WTC11 (cell line): ENCODE measurements at regions not wholly inside any gene's neighbourhood (a gene's known extent, or its start where the extent isn't known, plus 50 kb on each side); places are given as distances from the start of the nearest gene placed in this dataset.

Experiments
- ATAC-seq: fragments of 200-7000 bp; cut with Tn5 transposase; 2 replicates; pipeline ENCODE4 v1.10.0; 2021; ENCODE audit warnings: mild to moderate bottlenecking, moderate library complexity
- CTCF ChIA-PET: fragments of 300-600 bp; sonication (Branson Sonifier 250); formaldehyde crosslinking; loops from one replicate; lab custom pipeline; 2021; ENCODE audit warnings: antibody characterized with exemption; lab: Charles Lee
- POLR2A ChIA-PET: fragments of 350-600 bp; sonication (Branson Sonifier 250); formaldehyde crosslinking; loops from one replicate; lab custom pipeline; 2021; ENCODE audit warnings: antibody characterized with exemption; lab: Charles Lee
- DNase-seq: peaks from one replicate; pipeline ENCODE4 v3.0.0; 2021; ENCODE audit warnings: low spot score
- H3K27ac Mint-ChIP-seq: 2 replicates; pipeline ENCODE4 v1.8.0; 2021; ENCODE audit warnings: mixed read lengths
- H3K27me3 Mint-ChIP-seq: 2 replicates; pipeline ENCODE4 v1.8.0; 2021; ENCODE audit warnings: low read depth, mild to moderate bottlenecking, moderate library complexity, mixed read lengths
- H3K36me3 Mint-ChIP-seq: 2 replicates; pipeline ENCODE4 v1.8.0; 2021; ENCODE audit warnings: mixed read lengths
- H3K4me1 Mint-ChIP-seq: 2 replicates; pipeline ENCODE4 v1.8.0; 2022; ENCODE audit warnings: mixed read lengths
- H3K4me3 Mint-ChIP-seq: 2 replicates; pipeline ENCODE4 v1.8.0; 2021; ENCODE audit warnings: mild to moderate bottlenecking, moderate library complexity, mixed read lengths
- H3K9me3 Mint-ChIP-seq: 2 replicates; pipeline ENCODE4 v1.8.0; 2021; ENCODE audit warnings: mixed read lengths
- ATF6 ChIP-seq: sonication (generic); formaldehyde crosslinking; IDR thresholded peaks from 2 replicates; pipeline ENCODE4 v1.8.1; 2023; ENCODE audit warnings: mild to moderate bottlenecking, missing genetic modification reagents
- E2F1 ChIP-seq: sonication (generic); formaldehyde crosslinking; IDR thresholded peaks from 2 replicates; pipeline ENCODE4 v1.8.0; 2022; ENCODE audit warnings: mild to moderate bottlenecking, missing genetic modification reagents
- E2F5 ChIP-seq: sonication (generic); formaldehyde crosslinking; IDR thresholded peaks from 2 replicates; pipeline ENCODE4 v1.8.1; 2022; ENCODE audit warnings: mild to moderate bottlenecking, moderate library complexity, missing genetic modification reagents
- ETV6 ChIP-seq: sonication (generic); formaldehyde crosslinking; IDR thresholded peaks from 2 replicates; pipeline ENCODE4 v1.8.1; 2022; ENCODE audit warnings: mild to moderate bottlenecking, missing genetic modification reagents
- FOXJ3 ChIP-seq: sonication (generic); formaldehyde crosslinking; IDR thresholded peaks from 2 replicates; pipeline ENCODE4 v1.9.0; 2021; ENCODE audit warnings: missing genetic modification reagents, mild to moderate bottlenecking, borderline replicate concordance
- GTF2I ChIP-seq: fragments of 250-450 bp; sonication (Bioruptor Pico); conservative IDR thresholded peaks from 2 replicates; pipeline ENCODE4 v1.4.0; 2021; ENCODE audit warnings: mild to moderate bottlenecking
- IRF2 ChIP-seq: sonication (generic); formaldehyde crosslinking; IDR thresholded peaks from 2 replicates; pipeline ENCODE4 v1.8.0; 2022; ENCODE audit warnings: low read depth, missing genetic modification reagents, borderline replicate concordance
- RORB ChIP-seq: fragments of 250-450 bp; sonication (Bioruptor Pico); IDR thresholded peaks from 2 replicates; pipeline ENCODE4 v1.9.0; 2021; ENCODE audit warnings: mild to moderate bottlenecking
- SMAD3 ChIP-seq: sonication (generic); formaldehyde crosslinking; IDR thresholded peaks from 2 replicates; pipeline ENCODE4 v1.8.0; 2022; ENCODE audit warnings: missing genetic modification reagents, mild to moderate bottlenecking, borderline replicate concordance
- TEAD4 ChIP-seq: sonication (generic); formaldehyde crosslinking; IDR thresholded peaks from 2 replicates; pipeline ENCODE4 v1.8.0; 2022; ENCODE audit warnings: mild to moderate bottlenecking, missing genetic modification reagents
- USF1 ChIP-seq: sonication (generic); formaldehyde crosslinking; IDR thresholded peaks from 2 replicates; pipeline ENCODE4 v1.8.0; 2022; ENCODE audit warnings: mild to moderate bottlenecking, missing genetic modification reagents
- ZBTB43 ChIP-seq: sonication (generic); formaldehyde crosslinking; IDR thresholded peaks from 2 replicates; pipeline ENCODE4 v1.8.1; 2023; ENCODE audit warnings: mild to moderate bottlenecking, missing genetic modification reagents
- ZNF121 ChIP-seq: sonication (generic); formaldehyde crosslinking; IDR thresholded peaks from 2 replicates; pipeline ENCODE4 v1.8.0; 2023; ENCODE audit warnings: missing genetic modification reagents
- ZNF219 ChIP-seq: sonication (generic); formaldehyde crosslinking; IDR thresholded peaks from 2 replicates; pipeline ENCODE4 v1.8.0; 2023; ENCODE audit warnings: missing genetic modification reagents, mild to moderate bottlenecking, borderline replicate concordance
- ZNF396 ChIP-seq: fragments of 250-450 bp; sonication (Bioruptor Pico); IDR thresholded peaks from 2 replicates; pipeline ENCODE4 v1.8.0; 2021; ENCODE audit warnings: mild to moderate bottlenecking, moderate library complexity, borderline replicate concordance
- ZSCAN18 ChIP-seq: fragments of 250-450 bp; sonication (Bioruptor Pico); IDR thresholded peaks from 2 replicates; pipeline ENCODE4 v2.1.2; 2022; ENCODE audit warnings: mild to moderate bottlenecking, moderate library complexity
- TF ChIP-seq, protein P1 (sequence below): fragments of 250-450 bp; sonication (Bioruptor Pico); IDR thresholded peaks from 2 replicates; pipeline ENCODE4 v1.9.0; 2021; ENCODE audit warnings: mild to moderate bottlenecking, borderline replicate concordance
- TF ChIP-seq, protein P2 (sequence below): fragments of 250-450 bp; sonication (Bioruptor Pico); conservative IDR thresholded peaks from 2 replicates; pipeline ENCODE4 v1.9.0; 2021; ENCODE audit warnings: mild to moderate bottlenecking
- TF ChIP-seq, protein P3 (sequence below): sonication (generic); formaldehyde crosslinking; IDR thresholded peaks from 2 replicates; pipeline ENCODE4 v1.8.0; 2022; ENCODE audit warnings: missing genetic modification reagents

DNA sequence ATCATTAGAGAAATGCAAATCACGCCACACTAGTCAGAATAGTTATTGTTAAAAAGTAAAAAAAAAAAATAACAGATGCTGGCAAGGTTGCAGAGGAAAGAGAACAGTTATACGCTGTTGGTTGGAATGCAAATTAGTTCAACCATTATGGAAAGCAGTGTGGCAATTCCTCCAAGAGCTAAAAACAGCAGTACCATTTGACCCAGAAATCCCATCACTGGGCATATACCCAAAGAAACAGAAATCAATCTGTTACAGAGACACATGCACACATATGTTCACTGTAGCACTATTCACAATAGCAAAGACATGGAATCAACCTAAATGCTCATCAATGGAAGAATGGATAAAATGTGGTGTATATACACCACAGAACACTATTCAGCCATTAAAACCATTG lies 388.7 kb upstream of the FMR1 start:
- peaks cover 64% of the 10 kb centered on the region for H3K9me3 Mint-ChIP-seq

More for the DNA sequence above, 388.7 kb upstream of the FMR1 start:
- H3K27me3 Mint-ChIP-seq: no peaks in the 10 kb centered on the region
- H3K27ac Mint-ChIP-seq: no peak overlapping the region
- H3K4me3 Mint-ChIP-seq: no peak overlapping the region
- ChIA-PET POLR2A (no interaction called here), CTCF (no interaction called here)
- no peak for DNase-seq
- H3K4me1 Mint-ChIP-seq: no peaks in the 10 kb centered on the region
- no peak for TF ChIP-seq ZNF121 (CRISPR knock-in tag)
- TF ChIP-seq, protein P1, sequence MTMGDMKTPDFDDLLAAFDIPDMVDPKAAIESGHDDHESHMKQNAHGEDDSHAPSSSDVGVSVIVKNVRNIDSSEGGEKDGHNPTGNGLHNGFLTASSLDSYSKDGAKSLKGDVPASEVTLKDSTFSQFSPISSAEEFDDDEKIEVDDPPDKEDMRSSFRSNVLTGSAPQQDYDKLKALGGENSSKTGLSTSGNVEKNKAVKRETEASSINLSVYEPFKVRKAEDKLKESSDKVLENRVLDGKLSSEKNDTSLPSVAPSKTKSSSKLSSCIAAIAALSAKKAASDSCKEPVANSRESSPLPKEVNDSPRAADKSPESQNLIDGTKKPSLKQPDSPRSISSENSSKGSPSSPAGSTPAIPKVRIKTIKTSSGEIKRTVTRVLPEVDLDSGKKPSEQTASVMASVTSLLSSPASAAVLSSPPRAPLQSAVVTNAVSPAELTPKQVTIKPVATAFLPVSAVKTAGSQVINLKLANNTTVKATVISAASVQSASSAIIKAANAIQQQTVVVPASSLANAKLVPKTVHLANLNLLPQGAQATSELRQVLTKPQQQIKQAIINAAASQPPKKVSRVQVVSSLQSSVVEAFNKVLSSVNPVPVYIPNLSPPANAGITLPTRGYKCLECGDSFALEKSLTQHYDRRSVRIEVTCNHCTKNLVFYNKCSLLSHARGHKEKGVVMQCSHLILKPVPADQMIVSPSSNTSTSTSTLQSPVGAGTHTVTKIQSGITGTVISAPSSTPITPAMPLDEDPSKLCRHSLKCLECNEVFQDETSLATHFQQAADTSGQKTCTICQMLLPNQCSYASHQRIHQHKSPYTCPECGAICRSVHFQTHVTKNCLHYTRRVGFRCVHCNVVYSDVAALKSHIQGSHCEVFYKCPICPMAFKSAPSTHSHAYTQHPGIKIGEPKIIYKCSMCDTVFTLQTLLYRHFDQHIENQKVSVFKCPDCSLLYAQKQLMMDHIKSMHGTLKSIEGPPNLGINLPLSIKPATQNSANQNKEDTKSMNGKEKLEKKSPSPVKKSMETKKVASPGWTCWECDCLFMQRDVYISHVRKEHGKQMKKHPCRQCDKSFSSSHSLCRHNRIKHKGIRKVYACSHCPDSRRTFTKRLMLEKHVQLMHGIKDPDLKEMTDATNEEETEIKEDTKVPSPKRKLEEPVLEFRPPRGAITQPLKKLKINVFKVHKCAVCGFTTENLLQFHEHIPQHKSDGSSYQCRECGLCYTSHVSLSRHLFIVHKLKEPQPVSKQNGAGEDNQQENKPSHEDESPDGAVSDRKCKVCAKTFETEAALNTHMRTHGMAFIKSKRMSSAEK (CRISPR knock-in tag): no peak
- no peak for TF ChIP-seq USF1 (CRISPR knock-in tag)
- no peak for TF ChIP-seq ZBTB43
- TF ChIP-seq SMAD3 (CRISPR knock-in tag): no peak
- TF ChIP-seq IRF2 (CRISPR knock-in tag): no peak
- TF ChIP-seq E2F5: no peak
- TF ChIP-seq E2F1 (CRISPR knock-in tag): no peak
- no peak for TF ChIP-seq FOXJ3 (CRISPR knock-in tag)
- TF ChIP-seq RORB: no peak
- no peak for TF ChIP-seq ZSCAN18 (CRISPR knock-in tag)
- no peak for TF ChIP-seq ETV6 (CRISPR knock-in tag)
- TF ChIP-seq, protein P2, sequence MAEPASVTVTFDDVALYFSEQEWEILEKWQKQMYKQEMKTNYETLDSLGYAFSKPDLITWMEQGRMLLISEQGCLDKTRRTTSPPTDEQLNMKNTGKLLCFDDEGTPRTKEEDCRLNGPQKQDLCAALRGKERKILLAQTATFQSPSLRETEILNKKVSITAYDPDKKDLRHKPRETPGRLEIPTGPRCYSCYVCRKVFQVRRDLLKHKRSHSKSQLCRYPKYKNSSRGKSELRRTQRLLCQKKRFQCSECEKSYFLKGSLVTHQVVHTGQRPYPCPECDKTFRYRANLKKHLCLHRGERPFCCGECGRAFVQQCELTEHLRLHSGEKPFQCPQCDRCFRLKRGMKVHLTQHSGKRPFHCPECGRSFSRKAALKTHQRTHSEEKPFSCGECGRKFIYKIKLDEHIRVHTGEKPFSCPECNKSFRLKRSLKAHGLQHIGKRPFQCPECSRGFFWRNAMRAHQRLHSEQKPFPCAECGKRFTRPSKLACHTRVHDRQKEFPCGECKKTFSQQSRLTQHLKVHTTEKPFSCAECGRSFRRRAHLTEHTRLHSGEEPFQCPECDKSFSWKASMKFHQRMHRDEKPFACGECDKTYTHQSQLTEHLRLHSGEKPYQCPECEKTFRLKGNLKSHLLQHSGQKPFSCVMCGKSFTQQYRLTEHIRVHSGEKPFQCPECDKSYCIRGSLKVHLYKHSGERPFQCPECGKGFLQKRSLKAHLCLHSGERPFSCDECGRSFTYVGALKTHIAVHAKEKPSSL (CRISPR knock-in tag): no peak
- TF ChIP-seq ZNF219 (CRISPR knock-in tag): no peak
- no peak for TF ChIP-seq ATF6 (CRISPR knock-in tag)
- no peak for TF ChIP-seq TEAD4 (CRISPR knock-in tag)
- TF ChIP-seq, protein P3, sequence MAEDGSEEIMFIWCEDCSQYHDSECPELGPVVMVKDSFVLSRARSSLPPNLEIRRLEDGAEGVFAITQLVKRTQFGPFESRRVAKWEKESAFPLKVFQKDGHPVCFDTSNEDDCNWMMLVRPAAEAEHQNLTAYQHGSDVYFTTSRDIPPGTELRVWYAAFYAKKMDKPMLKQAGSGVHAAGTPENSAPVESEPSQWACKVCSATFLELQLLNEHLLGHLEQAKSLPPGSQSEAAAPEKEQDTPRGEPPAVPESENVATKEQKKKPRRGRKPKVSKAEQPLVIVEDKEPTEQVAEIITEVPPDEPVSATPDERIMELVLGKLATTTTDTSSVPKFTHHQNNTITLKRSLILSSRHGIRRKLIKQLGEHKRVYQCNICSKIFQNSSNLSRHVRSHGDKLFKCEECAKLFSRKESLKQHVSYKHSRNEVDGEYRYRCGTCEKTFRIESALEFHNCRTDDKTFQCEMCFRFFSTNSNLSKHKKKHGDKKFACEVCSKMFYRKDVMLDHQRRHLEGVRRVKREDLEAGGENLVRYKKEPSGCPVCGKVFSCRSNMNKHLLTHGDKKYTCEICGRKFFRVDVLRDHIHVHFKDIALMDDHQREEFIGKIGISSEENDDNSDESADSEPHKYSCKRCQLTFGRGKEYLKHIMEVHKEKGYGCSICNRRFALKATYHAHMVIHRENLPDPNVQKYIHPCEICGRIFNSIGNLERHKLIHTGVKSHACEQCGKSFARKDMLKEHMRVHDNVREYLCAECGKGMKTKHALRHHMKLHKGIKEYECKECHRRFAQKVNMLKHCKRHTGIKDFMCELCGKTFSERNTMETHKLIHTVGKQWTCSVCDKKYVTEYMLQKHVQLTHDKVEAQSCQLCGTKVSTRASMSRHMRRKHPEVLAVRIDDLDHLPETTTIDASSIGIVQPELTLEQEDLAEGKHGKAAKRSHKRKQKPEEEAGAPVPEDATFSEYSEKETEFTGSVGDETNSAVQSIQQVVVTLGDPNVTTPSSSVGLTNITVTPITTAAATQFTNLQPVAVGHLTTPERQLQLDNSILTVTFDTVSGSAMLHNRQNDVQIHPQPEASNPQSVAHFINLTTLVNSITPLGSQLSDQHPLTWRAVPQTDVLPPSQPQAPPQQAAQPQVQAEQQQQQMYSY: no peak
- no peak for TF ChIP-seq GTF2I (CRISPR knock-in tag)
- TF ChIP-seq ZNF396: no peak
- no peak for ATAC-seq
- peaks cover 47% of the 10 kb centered on the region for H3K36me3 Mint-ChIP-seq
